Hepatocyte (in vitro differentiated cells): ENCODE measurements at regions not wholly inside any gene's neighbourhood (a gene's known extent, or its start where the extent isn't known, plus 50 kb on each side); places are given as distances from the start of the nearest gene placed in this dataset.
"Not testable (repeated sequence)": the region's sequence is repeated elsewhere in the genome, so short reads cannot be mapped to it uniquely, and the experiment has no call there.

Experiments
- EZH2 ChIP-seq: fragments of 200-600 bp; sonication (generic); IDR thresholded peaks from 2 replicates; pipeline ENCODE4 v1.6.1; 2016; ENCODE audit warnings: antibody characterized with exemption, mild to moderate bottlenecking, borderline replicate concordance
- EZH2phosphoT487 ChIP-seq: fragments of 200-600 bp; sonication (generic); IDR thresholded peaks from one replicate; pipeline ENCODE4 v1.6.1; 2018; ENCODE audit warnings: antibody characterized with exemption, mild to moderate bottlenecking, low read depth, moderate library complexity; ENCODE audit not compliant: unreplicated experiment, severe bottlenecking
- TF ChIP-seq, protein P1 (sequence below): fragments of 200-600 bp; sonication (generic); IDR thresholded peaks from 2 replicates; pipeline ENCODE4 v1.5.1; 2016; ENCODE audit warnings: antibody characterized with exemption, mild to moderate bottlenecking; ENCODE audit not compliant: poor library complexity

DNA sequence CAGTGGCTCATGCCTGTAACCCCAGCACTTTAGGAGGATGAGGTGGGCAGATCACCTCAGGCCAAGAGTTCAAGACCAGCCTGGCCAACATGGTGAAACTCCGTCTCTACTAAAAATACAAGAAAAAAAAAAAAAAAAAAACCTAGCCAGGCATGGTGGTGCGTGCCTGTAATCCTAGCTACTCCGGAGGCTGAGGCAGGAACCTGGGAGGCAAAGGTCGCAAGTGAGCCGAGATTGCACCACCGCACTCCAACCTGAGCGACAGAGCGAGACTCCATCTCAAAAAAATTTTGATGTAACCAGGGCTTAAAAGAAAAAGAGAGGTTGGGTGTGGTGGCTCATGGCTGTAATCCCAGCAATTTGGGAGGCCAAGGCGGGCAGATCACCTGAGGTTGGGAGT, 66.4 kb upstream of the PRR5 start:
- TF ChIP-seq, protein P1, sequence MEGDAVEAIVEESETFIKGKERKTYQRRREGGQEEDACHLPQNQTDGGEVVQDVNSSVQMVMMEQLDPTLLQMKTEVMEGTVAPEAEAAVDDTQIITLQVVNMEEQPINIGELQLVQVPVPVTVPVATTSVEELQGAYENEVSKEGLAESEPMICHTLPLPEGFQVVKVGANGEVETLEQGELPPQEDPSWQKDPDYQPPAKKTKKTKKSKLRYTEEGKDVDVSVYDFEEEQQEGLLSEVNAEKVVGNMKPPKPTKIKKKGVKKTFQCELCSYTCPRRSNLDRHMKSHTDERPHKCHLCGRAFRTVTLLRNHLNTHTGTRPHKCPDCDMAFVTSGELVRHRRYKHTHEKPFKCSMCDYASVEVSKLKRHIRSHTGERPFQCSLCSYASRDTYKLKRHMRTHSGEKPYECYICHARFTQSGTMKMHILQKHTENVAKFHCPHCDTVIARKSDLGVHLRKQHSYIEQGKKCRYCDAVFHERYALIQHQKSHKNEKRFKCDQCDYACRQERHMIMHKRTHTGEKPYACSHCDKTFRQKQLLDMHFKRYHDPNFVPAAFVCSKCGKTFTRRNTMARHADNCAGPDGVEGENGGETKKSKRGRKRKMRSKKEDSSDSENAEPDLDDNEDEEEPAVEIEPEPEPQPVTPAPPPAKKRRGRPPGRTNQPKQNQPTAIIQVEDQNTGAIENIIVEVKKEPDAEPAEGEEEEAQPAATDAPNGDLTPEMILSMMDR: not testable (repeated sequence)
- TF ChIP-seq EZH2, EZH2phosphoT487: not testable (repeated sequence)
